Ascending aorta (tissue), 2 donors: ENCODE measurements at regions not wholly inside any gene's neighbourhood (a gene's known extent, or its start where the extent isn't known, plus 50 kb on each side); places are given as distances from the start of the nearest gene placed in this dataset.

Experiments
- DNase-seq, 2 donors: peaks; one replicate each; pipeline ENCODE4 v3.0.0-alpha.2; 2019; ENCODE audit warnings: low spot score in 2 of 2
- H3K27ac ChIP-seq, 2 donors: fragments of 200-600 bp; sonication (generic); one replicate each; pipeline ENCODE4 v1.5.1; 2016 to 2017; ENCODE audit warnings: mild to moderate bottlenecking in 1 of 2
- H3K27me3 ChIP-seq: fragments of 200-600 bp; sonication (generic); one replicate; pipeline ENCODE4 v1.5.1; 2017
- H3K36me3 ChIP-seq, 2 donors: fragments of 200-600 bp; sonication (generic); one replicate each; pipeline ENCODE4 v1.5.1; 2016
- H3K4me1 ChIP-seq, 2 donors: fragments of 200-600 bp; sonication (generic); one replicate each; pipeline ENCODE4 v1.5.1; 2016 to 2017; ENCODE audit warnings: mild to moderate bottlenecking in 1 of 2
- H3K4me3 ChIP-seq, 2 donors: fragments of 200-600 bp; sonication (generic); one replicate each; pipeline ENCODE4 v1.5.1; 2016 to 2017; ENCODE audit warnings: mild to moderate bottlenecking in 1 of 2
- H3K9me3 ChIP-seq, 2 donors: fragments of 200-600 bp; sonication (generic); one replicate each; pipeline ENCODE4 v1.5.1; 2016
- CTCF ChIP-seq, 3 experiments: fragments of 200-600 bp in 2 of 3; fragments of 450-650 bp in 1 of 3; sonication (generic) in 2 of 3; IDR thresholded peaks; one replicate each; pipeline ENCODE4 v1.5.1; 2016 to 2019; ENCODE audit warnings: antibody characterized with exemption in 3 of 3, mild to moderate bottlenecking in 1 of 3, moderate library complexity in 1 of 3
- intact Hi-C: fragments of 100-400 bp; cut with DNase I; formaldehyde crosslinking; loops from one replicate; pipeline ENCODE4 v1.15.1; 2023

- H3K4me3 ChIP-seq: no peak overlapping the region
- TF ChIP-seq CTCF (IDR thresholded peaks at IDR 0.05): no peak
- H3K4me1 ChIP-seq: no peaks in the 10 kb centered on the region
- intact Hi-C loops: no loop called here
- H3K27ac ChIP-seq: no peak overlapping the region
- H3K27me3 ChIP-seq: no peaks in the 10 kb centered on the region
- no peaks in the 10 kb centered on the region for H3K9me3 ChIP-seq
- no peak for DNase-seq
- no peaks in the 10 kb centered on the region for H3K36me3 ChIP-seq
These were observed 115.4 kb upstream of the GBE1 start for GRCh38 chr3:81876826-81877225.

GRCh38 chr3:81874738-81875137 lies 113.3 kb upstream of the GBE1 start:
- H3K4me1 ChIP-seq: no peaks in the 10 kb centered on the region
- no peak for TF ChIP-seq CTCF (IDR thresholded peaks at IDR 0.05)
- no peak overlapping the region for H3K27ac ChIP-seq
- no peak for DNase-seq
- no peaks in the 10 kb centered on the region for H3K36me3 ChIP-seq
- no peaks in the 10 kb centered on the region for H3K27me3 ChIP-seq
- no peaks in the 10 kb centered on the region for H3K9me3 ChIP-seq
- H3K4me3 ChIP-seq: no peak overlapping the region
- intact Hi-C loops: no loop called here

- Histone ChIP-seq H3K9me3 (no peaks in the 10 kb centered on the region), H3K4me3 (no peak overlapping the region), H3K36me3 (no peaks in the 10 kb centered on the region), H3K27ac (no peak overlapping the region), H3K4me1 (no peaks in the 10 kb centered on the region), H3K27me3 (no peaks in the 10 kb centered on the region)
- intact Hi-C loops: no loop called here
- TF ChIP-seq CTCF (IDR thresholded peaks at IDR 0.05): no peak
- no peak for DNase-seq
These were observed 111.1 kb upstream of the GBE1 start for GRCh38 chr3:81872566-81872965.

- H3K27me3 ChIP-seq: no peaks in the 10 kb centered on the region
- no peak overlapping the region for H3K27ac ChIP-seq
- DNase-seq: no peak
- H3K9me3 ChIP-seq: no peaks in the 10 kb centered on the region
- TF ChIP-seq CTCF (IDR thresholded peaks at IDR 0.05): peak in 1 of 3 experiments; percentile 5
- H3K36me3 ChIP-seq: no peaks in the 10 kb centered on the region
- no peaks in the 10 kb centered on the region for H3K4me1 ChIP-seq
- no peak overlapping the region for H3K4me3 ChIP-seq
- intact Hi-C loops: no loop called here
These were observed 110.1 kb upstream of the GBE1 start for GRCh38 chr3:81871358-81872155.

GRCh38 chr3:81869382-81869781 lies 107.9 kb upstream of the GBE1 start:
- Histone ChIP-seq H3K36me3 (no peaks in the 10 kb centered on the region), H3K27ac (no peak overlapping the region), H3K9me3 (no peaks in the 10 kb centered on the region), H3K27me3 (no peaks in the 10 kb centered on the region), H3K4me1 (no peaks in the 10 kb centered on the region), H3K4me3 (no peak overlapping the region)
- DNase-seq: no peak
- no peak for TF ChIP-seq CTCF (IDR thresholded peaks at IDR 0.05)
- intact Hi-C loops: loop anchor here (10.0 kb wide), 1 partner anchor 205 kb away; no protein-coding TSS in a partner anchor
